Neuron (in vitro differentiated cells): ENCODE measurements at regions not wholly inside any gene's neighbourhood (a gene's known extent, or its start where the extent isn't known, plus 50 kb on each side); places are given as distances from the start of the nearest gene placed in this dataset.
"Not testable (repeated sequence)": the region's sequence is repeated elsewhere in the genome, so short reads cannot be mapped to it uniquely, and the experiment has no call there.

Experiments used
- H2AFZ ChIP-seq: one replicate; pipeline ENCODE4 v1.6.1; 2013; ENCODE audit warnings: low read depth, mild to moderate bottlenecking, inconsistent platforms, low read length, moderate library complexity
- H3K27me3 ChIP-seq: one replicate; pipeline ENCODE4 v1.6.1; 2013; ENCODE audit warnings: low read length; ENCODE audit not compliant: insufficient read depth
- H3K36me3 ChIP-seq: one replicate; pipeline ENCODE4 v1.6.1; 2013; ENCODE audit warnings: low read length; ENCODE audit not compliant: insufficient read depth
- H3K4me1 ChIP-seq: one replicate; pipeline ENCODE4 v1.6.1; 2013; ENCODE audit warnings: low read length; ENCODE audit not compliant: insufficient read depth
- H3K4me3 ChIP-seq: 2 replicates; pipeline ENCODE4 v1.5.1; 2013; ENCODE audit warnings: mild to moderate bottlenecking, low read length, moderate library complexity
- H3K9me3 ChIP-seq: one replicate; pipeline ENCODE4 v1.6.1; 2013; ENCODE audit warnings: low read length

GRCh38 chr21:19026911-19027310, 623.3 kb upstream of the TMPRSS15 start:
- Histone ChIP-seq H3K4me1 (no peaks in the 10 kb centered on the region), H3K27me3 (no peaks in the 10 kb centered on the region), H3K36me3 (no peaks in the 10 kb centered on the region), H3K4me3 (no peak overlapping the region), H3K9me3 (no peaks in the 10 kb centered on the region), H2AFZ (no peak overlapping the region)

DNA sequence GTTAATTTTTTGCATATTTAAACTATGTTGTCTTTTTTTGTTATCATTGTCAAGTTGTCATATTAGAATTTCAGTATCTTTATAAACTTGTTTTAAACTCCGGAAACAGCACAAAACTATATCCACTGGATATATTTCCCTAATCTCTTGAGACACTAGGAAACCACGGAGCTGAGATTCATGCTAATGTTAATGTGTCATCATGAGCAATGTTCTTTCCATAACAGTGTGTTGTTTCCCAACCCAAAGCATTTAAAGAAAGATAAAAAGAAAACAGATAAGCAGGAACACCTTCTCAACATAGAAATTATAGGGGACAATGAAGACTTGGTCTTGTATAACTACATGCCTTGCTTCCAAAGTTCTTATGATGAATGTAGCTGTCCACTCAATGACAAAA, 626.2 kb upstream of the TMPRSS15 start:
- H2AFZ ChIP-seq = no peak overlapping the region
- no peaks in the 10 kb centered on the region for H3K36me3 ChIP-seq
- H3K27me3 ChIP-seq = no peaks in the 10 kb centered on the region
- no peaks in the 10 kb centered on the region for H3K4me1 ChIP-seq
- H3K9me3 ChIP-seq = no peaks in the 10 kb centered on the region
- H3K4me3 ChIP-seq = no peak overlapping the region

DNA sequence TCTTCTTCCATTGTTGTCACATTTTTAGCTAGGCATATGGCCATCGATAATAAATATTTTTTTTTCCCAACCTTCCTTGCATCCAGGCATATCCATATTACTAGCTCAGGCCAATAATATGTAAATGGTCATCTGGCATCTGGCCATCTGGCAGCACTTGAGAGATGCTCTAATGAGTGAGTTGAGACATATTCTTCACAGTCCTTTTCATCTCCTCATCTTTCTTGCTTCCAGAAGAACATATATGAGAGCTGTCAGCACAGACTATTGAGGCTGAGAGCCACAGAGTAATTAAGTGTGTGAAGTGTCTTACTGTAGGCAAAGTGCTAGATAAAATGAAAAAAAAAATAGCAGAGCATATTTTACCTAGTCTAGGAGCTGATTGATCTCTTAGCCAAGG, 628.4 kb upstream of the TMPRSS15 start:
- Histone ChIP-seq H3K4me3 (no peak overlapping the region), H3K4me1 (no peaks in the 10 kb centered on the region), H2AFZ (no peak overlapping the region), H3K36me3 (no peaks in the 10 kb centered on the region), H3K27me3 (no peaks in the 10 kb centered on the region), H3K9me3 (no peaks in the 10 kb centered on the region)

- no peaks in the 10 kb centered on the region for H3K27me3 ChIP-seq
- H3K9me3 ChIP-seq = no peaks in the 10 kb centered on the region
- no peaks in the 10 kb centered on the region for H3K36me3 ChIP-seq
- no peak overlapping the region for H2AFZ ChIP-seq
- H3K4me3 ChIP-seq = no peak overlapping the region
- H3K4me1 ChIP-seq = no peaks in the 10 kb centered on the region
Observed at GRCh38 chr21:19034041-19034440, 630.5 kb upstream of the TMPRSS15 start.

GRCh38 chr21:19034560-19034959, 631.0 kb upstream of the TMPRSS15 start:
- Histone ChIP-seq H3K4me1 (no peaks in the 10 kb centered on the region), H2AFZ (no peak overlapping the region), H3K4me3 (no peak overlapping the region), H3K27me3 (no peaks in the 10 kb centered on the region), H3K36me3 (no peaks in the 10 kb centered on the region), H3K9me3 (no peaks in the 10 kb centered on the region)

- Histone ChIP-seq H3K4me3 (no peak overlapping the region), H3K27me3 (no peaks in the 10 kb centered on the region), H3K4me1 (peaks cover 10% of the 10 kb centered on the region), H3K36me3 (no peaks in the 10 kb centered on the region), H3K9me3 (no peaks in the 10 kb centered on the region), H2AFZ (no peak overlapping the region)
Observed at GRCh38 chr21:19045876-19046275, 642.3 kb upstream of the TMPRSS15 start.

GRCh38 chr21:19048098-19048672, 644.6 kb upstream of the TMPRSS15 start:
- no peaks in the 10 kb centered on the region for H3K27me3 ChIP-seq

DNA sequence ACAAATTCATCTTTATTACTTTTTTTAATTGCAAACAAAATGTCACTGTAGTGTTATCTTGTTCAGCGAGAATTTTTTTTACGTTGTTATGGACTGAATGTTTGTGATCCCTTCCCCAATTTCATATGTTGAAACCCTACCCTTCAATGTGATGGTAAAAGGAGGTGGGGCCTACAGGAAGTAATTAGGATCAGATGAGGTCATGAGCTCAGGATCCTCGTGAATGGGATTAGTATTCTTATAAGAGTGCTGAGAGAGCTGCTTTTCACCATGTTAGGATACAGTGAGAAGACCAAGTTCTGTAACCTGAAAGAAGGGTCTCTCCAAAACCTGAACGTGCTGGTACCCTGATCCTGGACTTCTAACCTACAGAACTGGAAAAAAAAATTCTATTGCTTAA, 646.0 kb upstream of the TMPRSS15 start:
- peaks cover 10% of the 10 kb centered on the region for H3K4me1 ChIP-seq
- H3K36me3 ChIP-seq = no peaks in the 10 kb centered on the region
- H3K9me3 ChIP-seq = no peaks in the 10 kb centered on the region
- no peaks in the 10 kb centered on the region for H3K27me3 ChIP-seq
- H2AFZ ChIP-seq = no peak overlapping the region
- H3K4me3 ChIP-seq = no peak overlapping the region

More at GRCh38 chr21:19048098-19048672, 644.6 kb upstream of the TMPRSS15 start:
- Histone ChIP-seq H3K36me3 (no peaks in the 10 kb centered on the region), H3K4me1 (peaks cover 10% of the 10 kb centered on the region), H3K4me3 (no peak overlapping the region), H2AFZ (no peak overlapping the region), H3K9me3 (no peaks in the 10 kb centered on the region)

GRCh38 chr21:19065164-19065563, 661.6 kb upstream of the TMPRSS15 start:
- Histone ChIP-seq H3K36me3 (no peaks in the 10 kb centered on the region), H3K4me1 (no peaks in the 10 kb centered on the region), H3K4me3 (no peak overlapping the region), H3K27me3 (no peaks in the 10 kb centered on the region), H3K9me3 (no peaks in the 10 kb centered on the region), H2AFZ (no peak overlapping the region)

DNA sequence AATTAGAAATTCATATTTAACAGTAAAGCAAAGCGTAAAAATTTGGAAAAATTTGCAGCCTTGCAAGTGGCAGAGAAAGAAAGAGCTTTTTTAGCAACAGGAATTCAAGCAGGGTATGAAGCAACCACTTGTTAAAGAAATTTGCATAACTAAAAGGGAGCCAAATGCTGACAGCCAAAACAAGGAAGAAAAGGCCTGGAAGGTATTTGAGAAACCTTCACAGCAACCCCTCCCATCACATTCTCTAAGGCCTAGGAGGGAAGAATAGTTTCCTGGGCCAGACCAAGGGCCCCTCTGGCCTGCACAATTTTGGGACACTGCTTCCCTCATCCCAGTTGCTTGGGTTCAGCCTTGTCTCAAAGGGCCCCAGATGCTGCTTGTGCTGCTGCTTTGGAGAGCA, 672.4 kb upstream of the TMPRSS15 start:
- H3K36me3 ChIP-seq = no peaks in the 10 kb centered on the region
- peaks cover 4% of the 10 kb centered on the region for H3K9me3 ChIP-seq
- H2AFZ ChIP-seq = no peak overlapping the region
- no peaks in the 10 kb centered on the region for H3K4me1 ChIP-seq
- no peak overlapping the region for H3K4me3 ChIP-seq
- no peaks in the 10 kb centered on the region for H3K27me3 ChIP-seq

DNA sequence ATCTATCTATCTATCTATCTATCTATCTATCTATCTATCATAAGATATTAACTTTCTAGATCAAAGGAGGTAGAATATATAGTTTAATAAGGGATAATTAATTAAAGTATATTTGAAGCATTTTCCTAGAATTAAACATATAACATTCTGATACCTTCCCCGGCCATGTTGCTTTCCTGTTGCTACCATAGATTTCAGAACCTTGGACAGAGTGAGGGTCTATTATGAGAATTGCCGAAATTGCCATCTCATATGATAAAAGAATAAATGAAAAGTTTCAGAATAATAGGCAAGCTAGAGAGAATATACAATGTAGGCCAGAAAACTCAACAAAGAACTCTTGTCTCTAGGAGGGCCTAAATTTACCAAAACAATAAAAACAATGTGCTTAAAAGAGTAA, 706.1 kb upstream of the TMPRSS15 start:
- Histone ChIP-seq H3K9me3 (no peaks in the 10 kb centered on the region), H3K27me3 (no peaks in the 10 kb centered on the region), H3K4me3 (no peak overlapping the region), H3K36me3 (no peaks in the 10 kb centered on the region), H2AFZ (no peak overlapping the region), H3K4me1 (no peaks in the 10 kb centered on the region)

GRCh38 chr21:19119259-19119658, 715.7 kb upstream of the TMPRSS15 start:
- peaks cover 38% of the 10 kb centered on the region for H3K4me1 ChIP-seq
- not testable (repeated sequence) for H3K9me3 ChIP-seq

DNA sequence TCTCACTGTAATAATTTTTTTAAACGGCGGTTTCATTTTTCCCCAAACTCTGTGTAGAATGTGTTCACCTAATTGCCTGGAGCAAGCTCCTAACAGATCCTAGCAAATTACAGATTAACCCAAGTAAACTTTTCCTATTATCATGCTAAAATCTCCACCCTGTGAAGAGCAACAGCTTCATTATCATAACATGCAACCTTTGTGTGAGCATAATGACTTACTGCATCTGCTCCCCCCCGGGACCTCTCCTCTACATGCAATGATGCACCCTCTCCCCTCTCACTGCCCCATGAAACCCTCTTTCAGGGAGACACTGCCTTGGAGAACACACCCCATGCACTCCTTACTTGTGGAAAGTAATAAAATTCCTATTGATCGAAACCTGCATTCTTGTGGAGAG, 717.0 kb upstream of the TMPRSS15 start:
- no peak overlapping the region for H2AFZ ChIP-seq
- no peaks in the 10 kb centered on the region for H3K27me3 ChIP-seq
- peaks cover 38% of the 10 kb centered on the region for H3K4me1 ChIP-seq
- no peaks in the 10 kb centered on the region for H3K9me3 ChIP-seq
- H3K4me3 ChIP-seq = no peak overlapping the region
- H3K36me3 ChIP-seq = no peaks in the 10 kb centered on the region

More at GRCh38 chr21:19119259-19119658, 715.7 kb upstream of the TMPRSS15 start:
- not testable (repeated sequence) for H2AFZ ChIP-seq, H3K27me3 ChIP-seq, H3K36me3 ChIP-seq, H3K4me3 ChIP-seq

DNA sequence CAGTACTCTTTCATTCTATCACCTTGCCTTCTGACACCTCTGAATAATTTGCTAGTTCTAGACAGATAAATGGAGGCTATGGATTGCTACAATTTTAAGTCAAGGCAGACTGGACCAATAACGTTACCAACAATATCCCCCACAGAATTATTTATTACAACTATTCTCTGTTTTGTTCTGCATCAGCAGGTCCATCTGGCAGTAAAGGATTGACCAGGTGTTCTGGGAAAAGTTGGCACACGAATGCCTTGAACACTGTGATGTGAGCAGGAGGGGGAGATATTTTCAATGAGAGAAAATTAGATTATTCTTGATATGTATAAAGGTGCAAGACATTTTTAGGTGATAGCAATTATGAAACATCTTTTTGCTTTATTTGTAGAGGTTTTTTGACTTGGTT, 718.8 kb upstream of the TMPRSS15 start:
- Histone ChIP-seq H3K4me1 (peaks cover 38% of the 10 kb centered on the region), H3K27me3 (no peaks in the 10 kb centered on the region), H3K4me3 (no peak overlapping the region), H3K36me3 (no peaks in the 10 kb centered on the region), H3K9me3 (no peaks in the 10 kb centered on the region), H2AFZ (no peak overlapping the region)
